T-helper 1 cell treated with Interleukin-12 subunit alpha and Interleukin-12 subunit beta and Interleukin-4 antibody, amounts not matched to agents 30 μg/mL and 1 μg/mL, for 36 hours (primary cell): ENCODE measurements at regions not wholly inside any gene's neighbourhood (a gene's known extent, or its start where the extent isn't known, plus 50 kb on each side); places are given as distances from the start of the nearest gene placed in this dataset.
"Not testable (repeated sequence)": the region's sequence is repeated elsewhere in the genome, so short reads cannot be mapped to it uniquely, and the experiment has no call there.

ENCODE experiments used
- H3K27ac Mint-ChIP-seq: one replicate; pipeline ENCODE4 v1.8.0; 2021; ENCODE audit warnings: mild to moderate bottlenecking, mixed read lengths
- H3K27me3 Mint-ChIP-seq: one replicate; pipeline ENCODE4 v1.8.0; 2021; ENCODE audit warnings: low read depth, mixed read lengths
- H3K36me3 Mint-ChIP-seq: one replicate; pipeline ENCODE4 v1.8.0; 2021; ENCODE audit warnings: low read depth, mixed read lengths
- H3K4me1 Mint-ChIP-seq: one replicate; pipeline ENCODE4 v1.8.0; 2021; ENCODE audit warnings: low read depth, mixed read lengths
- H3K4me3 Mint-ChIP-seq: one replicate; pipeline ENCODE4 v1.8.0; 2021; ENCODE audit warnings: mild to moderate bottlenecking, moderate library complexity, mixed read lengths
- H3K9me3 Mint-ChIP-seq: one replicate; pipeline ENCODE4 v1.8.0; 2021; ENCODE audit warnings: mixed read lengths

GRCh38 chr2:131627777-131628176, 100.1 kb downstream of the CCDC74A start:
- not testable (repeated sequence) for H3K27me3 Mint-ChIP-seq, H3K9me3 Mint-ChIP-seq, H3K4me1 Mint-ChIP-seq, H3K36me3 Mint-ChIP-seq, H3K27ac Mint-ChIP-seq, H3K4me3 Mint-ChIP-seq

GRCh38 chr2:131631648-131632047, 104.0 kb downstream of the CCDC74A start:
- H3K27me3 Mint-ChIP-seq, H3K27ac Mint-ChIP-seq, H3K4me1 Mint-ChIP-seq, H3K36me3 Mint-ChIP-seq, H3K9me3 Mint-ChIP-seq, H3K4me3 Mint-ChIP-seq: not testable (repeated sequence)

- H3K36me3 Mint-ChIP-seq, H3K4me1 Mint-ChIP-seq, H3K27me3 Mint-ChIP-seq, H3K9me3 Mint-ChIP-seq, H3K4me3 Mint-ChIP-seq, H3K27ac Mint-ChIP-seq: not testable (repeated sequence)
Observed at GRCh38 chr2:131633405-131633804, 105.7 kb downstream of the CCDC74A start.

- not testable (repeated sequence) for H3K27me3 Mint-ChIP-seq, H3K27ac Mint-ChIP-seq, H3K4me3 Mint-ChIP-seq, H3K36me3 Mint-ChIP-seq, H3K4me1 Mint-ChIP-seq, H3K9me3 Mint-ChIP-seq
Observed at GRCh38 chr2:131633827-131634695, 106.4 kb downstream of the CCDC74A start.

- Mint-ChIP-seq H3K27ac (no peak overlapping the region), H3K36me3 (no peaks in the 10 kb centered on the region), H3K27me3 (peaks cover 9% of the 10 kb centered on the region), H3K9me3 (no peaks in the 10 kb centered on the region), H3K4me3 (no peak overlapping the region), H3K4me1 (no peaks in the 10 kb centered on the region)
Observed at GRCh38 chr2:131635611-131636010, 107.9 kb downstream of the CCDC74A start.

- not testable (repeated sequence) for H3K4me1 Mint-ChIP-seq, H3K9me3 Mint-ChIP-seq, H3K4me3 Mint-ChIP-seq, H3K27ac Mint-ChIP-seq, H3K36me3 Mint-ChIP-seq
- peaks cover 21% of the 10 kb centered on the region for H3K27me3 Mint-ChIP-seq
Observed at GRCh38 chr2:131636704-131637308, 109.1 kb downstream of the CCDC74A start.

GRCh38 chr2:131639001-131639620, 111.4 kb downstream of the CCDC74A start:
- not testable (repeated sequence) for H3K4me3 Mint-ChIP-seq, H3K4me1 Mint-ChIP-seq, H3K27ac Mint-ChIP-seq, H3K9me3 Mint-ChIP-seq, H3K36me3 Mint-ChIP-seq
- H3K27me3 Mint-ChIP-seq = peaks cover 25% of the 10 kb centered on the region

GRCh38 chr2:131641414-131642206, 113.9 kb downstream of the CCDC74A start:
- H3K4me3 Mint-ChIP-seq = no peak overlapping the region
- H3K4me1 Mint-ChIP-seq = no peaks in the 10 kb centered on the region
- no peak overlapping the region for H3K27ac Mint-ChIP-seq
- no peaks in the 10 kb centered on the region for H3K36me3 Mint-ChIP-seq
- no peaks in the 10 kb centered on the region for H3K9me3 Mint-ChIP-seq
- peaks cover 42% of the 10 kb centered on the region for H3K27me3 Mint-ChIP-seq

GRCh38 chr2:131643180-131643579, 115.5 kb downstream of the CCDC74A start:
- not testable (repeated sequence) for H3K4me1 Mint-ChIP-seq, H3K36me3 Mint-ChIP-seq, H3K4me3 Mint-ChIP-seq, H3K9me3 Mint-ChIP-seq, H3K27ac Mint-ChIP-seq
- peaks cover 49% of the 10 kb centered on the region for H3K27me3 Mint-ChIP-seq

GRCh38 chr2:131645177-131645765, 117.6 kb downstream of the CCDC74A start:
- no peak overlapping the region for H3K4me3 Mint-ChIP-seq
- peaks cover 51% of the 10 kb centered on the region for H3K27me3 Mint-ChIP-seq
- no peak overlapping the region for H3K27ac Mint-ChIP-seq
- no peaks in the 10 kb centered on the region for H3K9me3 Mint-ChIP-seq
- H3K36me3 Mint-ChIP-seq = no peaks in the 10 kb centered on the region
- H3K4me1 Mint-ChIP-seq = no peaks in the 10 kb centered on the region

GRCh38 chr2:131646220-131646619, 118.5 kb downstream of the CCDC74A start:
- not testable (repeated sequence) for H3K36me3 Mint-ChIP-seq, H3K4me1 Mint-ChIP-seq, H3K4me3 Mint-ChIP-seq, H3K9me3 Mint-ChIP-seq, H3K27ac Mint-ChIP-seq
- peaks cover 48% of the 10 kb centered on the region for H3K27me3 Mint-ChIP-seq

- no peaks in the 10 kb centered on the region for H3K4me1 Mint-ChIP-seq
- peaks cover 46% of the 10 kb centered on the region for H3K27me3 Mint-ChIP-seq
- no peaks in the 10 kb centered on the region for H3K9me3 Mint-ChIP-seq
- H3K36me3 Mint-ChIP-seq = no peaks in the 10 kb centered on the region
- no peak overlapping the region for H3K4me3 Mint-ChIP-seq
- H3K27ac Mint-ChIP-seq = no peak overlapping the region
Observed at GRCh38 chr2:131646669-131647297, 119.1 kb downstream of the CCDC74A start.

GRCh38 chr2:131648565-131648964, 120.9 kb downstream of the CCDC74A start:
- H3K27me3 Mint-ChIP-seq = peaks cover 63% of the 10 kb centered on the region
- not testable (repeated sequence) for H3K27ac Mint-ChIP-seq, H3K36me3 Mint-ChIP-seq, H3K4me1 Mint-ChIP-seq, H3K9me3 Mint-ChIP-seq, H3K4me3 Mint-ChIP-seq

GRCh38 chr2:131652246-131652645, 124.6 kb downstream of the CCDC74A start:
- peaks cover 62% of the 10 kb centered on the region for H3K27me3 Mint-ChIP-seq
- H3K36me3 Mint-ChIP-seq = not testable (repeated sequence)

More at GRCh38 chr2:131652246-131652645, 124.6 kb downstream of the CCDC74A start:
- not testable (repeated sequence) for H3K9me3 Mint-ChIP-seq, H3K4me1 Mint-ChIP-seq, H3K27ac Mint-ChIP-seq, H3K4me3 Mint-ChIP-seq
